GM23248 (cell line): ENCODE measurements at regions not wholly inside any gene's neighbourhood (a gene's known extent, or its start where the extent isn't known, plus 50 kb on each side); places are given as distances from the start of the nearest gene placed in this dataset.

Experiments
- EZH2 ChIP-seq: fragments of 200-600 bp; sonication (generic); IDR thresholded peaks from 2 replicates; pipeline ENCODE4 v1.6.1; 2018; ENCODE audit warnings: antibody characterized with exemption, mild to moderate bottlenecking; ENCODE audit not compliant: insufficient read depth, poor library complexity, severe bottlenecking
- EZH2phosphoT487 ChIP-seq: fragments of 200-600 bp; sonication (generic); IDR thresholded peaks from 2 replicates; pipeline ENCODE4 v1.6.1; 2018; ENCODE audit warnings: antibody characterized with exemption, moderate library complexity, mild to moderate bottlenecking, low read depth; ENCODE audit not compliant: insufficient read depth

GRCh38 chr11:81098471-81098870, 1635.2 kb downstream of the FAM181B start:
- no peak for TF ChIP-seq EZH2
- TF ChIP-seq EZH2phosphoT487 = no peak
